Gastrocnemius medialis (tissue), 4 donors: ENCODE measurements at regions not wholly inside any gene's neighbourhood (a gene's known extent, or its start where the extent isn't known, plus 50 kb on each side); places are given as distances from the start of the nearest gene placed in this dataset.

Experiments
- CTCF ChIP-seq, 5 experiments: fragments of 450-650 bp in 3 of 5; fragments of 200-600 bp in 2 of 5; sonication (generic) in 2 of 5; IDR thresholded peaks in 4 of 5; conservative IDR thresholded peaks in 1 of 5; 1 replicate in 4 of 5; 2 replicates in 1 of 5; pipeline ENCODE4 v1.5.1; 2016 to 2019; ENCODE audit warnings: antibody characterized with exemption in 5 of 5, mild to moderate bottlenecking in 3 of 5, moderate library complexity in 3 of 5
- POLR2A ChIP-seq, 2 donors: fragments of 450-650 bp; IDR thresholded peaks; one replicate each; pipeline ENCODE4 v1.6.1; 2017; ENCODE audit warnings: antibody characterized with exemption in 2 of 2, mild to moderate bottlenecking in 2 of 2, moderate library complexity in 2 of 2

- no peak for TF ChIP-seq CTCF (IDR thresholded peaks at IDR 0.05 in 4 of 5, conservative IDR thresholded peaks at IDR 0.05 in 1 of 5)
- no peak for TF ChIP-seq POLR2A (IDR thresholded peaks at IDR 0.05)
Measured at GRCh38 chr20:43863330-43863729, 51.3 kb upstream of the TOX2 start.
